Adrenal gland (tissue), 5 donors: ENCODE measurements at regions not wholly inside any gene's neighbourhood (a gene's known extent, or its start where the extent isn't known, plus 50 kb on each side); places are given as distances from the start of the nearest gene placed in this dataset.
"Not testable (repeated sequence)": the region's sequence is repeated elsewhere in the genome, so short reads cannot be mapped to it uniquely, and the experiment has no call there.

Experiments
- CTCF ChIP-seq, 6 experiments: fragments of 450-650 bp in 4 of 6; fragments of 200-600 bp in 2 of 6; sonication (generic) in 1 of 6; IDR thresholded peaks; 1 replicate in 5 of 6; 2 replicates in 1 of 6; pipeline versions ENCODE4 v1.5.1 to v1.8.0; 2016 to 2021; ENCODE audit warnings: antibody characterized with exemption in 6 of 6, mild to moderate bottlenecking in 2 of 6, moderate library complexity in 1 of 6
- POLR2A ChIP-seq, 2 donors: fragments of 450-650 bp; IDR thresholded peaks; one replicate each; pipeline ENCODE4 v1.6.1; 2017; ENCODE audit warnings: antibody characterized with exemption in 2 of 2, mild to moderate bottlenecking in 2 of 2, moderate library complexity in 1 of 2
- donor health status: DM: no; HTN: no; CAD: no.

- TF ChIP-seq POLR2A, CTCF (IDR thresholded peaks at IDR 0.05): not testable (repeated sequence)
Observed at GRCh38 chr5:20752179-20752578, 764.2 kb upstream of the CDH18 start.
